Aorta (tissue), 5 donors: ENCODE measurements at regions not wholly inside any gene's neighbourhood (a gene's known extent, or its start where the extent isn't known, plus 50 kb on each side); places are given as distances from the start of the nearest gene placed in this dataset.

ENCODE experiments used
- ATAC-seq: fragments of 200-7000 bp; cut with Tn5 transposase; one replicate; pipeline ENCODE4 v1.9.1; 2022; ENCODE audit warnings: moderate library complexity; ENCODE audit not compliant: low FRiP score
- DNase-seq, 2 donors: peaks; one replicate each; pipeline ENCODE4 v3.0.0-alpha.2; 2020
- H3K27ac ChIP-seq, 2 donors: one replicate each; pipeline ENCODE4 v1.5.1; 2013; ENCODE audit warnings: low read length in 2 of 2, mild to moderate bottlenecking in 2 of 2, moderate library complexity in 2 of 2, control low read depth in 1 of 2, inconsistent platforms in 1 of 2, low read depth in 1 of 2
- H3K27me3 ChIP-seq, 2 donors: one replicate each; pipeline ENCODE4 v1.6.1; 2013; ENCODE audit warnings: control low read depth in 1 of 2, low read length in 1 of 2, mild to moderate bottlenecking in 1 of 2, moderate library complexity in 1 of 2; ENCODE audit not compliant: insufficient read depth in 2 of 2, control insufficient read depth in 1 of 2
- H3K36me3 ChIP-seq, 2 donors: one replicate each; pipeline ENCODE4 v1.6.1; 2013; ENCODE audit warnings: control low read depth in 1 of 2, low read length in 1 of 2, mild to moderate bottlenecking in 1 of 2; ENCODE audit not compliant: insufficient read depth in 2 of 2, control insufficient read depth in 1 of 2
- H3K4me1 ChIP-seq, 2 donors: one replicate each; pipeline ENCODE4 v1.6.1; 2013; ENCODE audit warnings: low read length in 2 of 2, control low read depth in 1 of 2, mild to moderate bottlenecking in 1 of 2, moderate library complexity in 1 of 2; ENCODE audit not compliant: insufficient read depth in 2 of 2, control insufficient read depth in 1 of 2
- H3K4me3 ChIP-seq, 2 donors: one replicate each; pipeline ENCODE4 v1.5.1; 2013; ENCODE audit warnings: low read length in 2 of 2, control low read depth in 1 of 2, mild to moderate bottlenecking in 1 of 2
- H3K9me3 ChIP-seq: one replicate; pipeline ENCODE4 v1.6.1; 2013; ENCODE audit warnings: mild to moderate bottlenecking, low read length; ENCODE audit not compliant: control insufficient read depth
- WGBS, 2 donors: extraction: QIAGEN DNeasy Blood & Tissue Kit; methylation state at CpG; one replicate each; pipeline ENCODE4 v1.1.7; 2013; 5-methylcytosine and 5-hydroxymethylcytosine counted together
- intact Hi-C, 2 donors: fragments of 100-400 bp; cut with DNase I; formaldehyde crosslinking; loops; one replicate each; pipeline versions ENCODE4 v1.14.2 to v1.15.0; 2022
- donor health status: healthy with polysubstance abuse.
- donor health status: Bipolar disorder and iron deficiency.
- donor health status: DM: no; HTN: no; CAD: no.
- donor health status: DM: no; HTN: no; CAD: no.
- donor health status: DM: yes; HTN: yes; CAD: no.

- no peaks in the 10 kb centered on the region for H3K36me3 ChIP-seq
- 83 to 85% methylated on average over 2 of the region's 2 CpGs for WGBS, 2 donors
- no peak for ATAC-seq
- intact Hi-C loops, result no loop called here
- no peak for DNase-seq
- no peak overlapping the region for H3K4me3 ChIP-seq
- no peak overlapping the region for H3K27ac ChIP-seq
- H3K9me3 ChIP-seq, result no peaks in the 10 kb centered on the region
- H3K4me1 ChIP-seq, result peaks cover 2 to 9% of the 10 kb centered on the region in 2 donors
- H3K27me3 ChIP-seq, result no peaks in the 10 kb centered on the region
These were observed 79.3 kb upstream of the ITPRID2 start for GRCh38 chr2:181812106-181812743.

- ATAC-seq (no peak), DNase-seq (no peak)
- Histone ChIP-seq H3K36me3 (no peaks in the 10 kb centered on the region), H3K27ac (no peak overlapping the region), H3K4me1 (peaks cover 2 to 9% of the 10 kb centered on the region in 2 donors), H3K27me3 (no peaks in the 10 kb centered on the region), H3K9me3 (no peaks in the 10 kb centered on the region), H3K4me3 (no peak overlapping the region)
- WGBS, 2 donors, result 54 to 64% methylated on average over 3 of the region's 3 CpGs
- intact Hi-C loops, result no loop called here
These were observed 77.5 kb upstream of the ITPRID2 start for GRCh38 chr2:181814057-181814491.

- DNase-seq, result no peak
- H3K36me3 ChIP-seq, result no peaks in the 10 kb centered on the region
- H3K9me3 ChIP-seq, result no peaks in the 10 kb centered on the region
- no peak overlapping the region for H3K27ac ChIP-seq
- no peak overlapping the region for H3K4me3 ChIP-seq
- H3K4me1 ChIP-seq, result peaks cover 2 to 6% of the 10 kb centered on the region in 2 donors
- no peak for ATAC-seq
- intact Hi-C loops, result no loop called here
- no peaks in the 10 kb centered on the region for H3K27me3 ChIP-seq
These were observed 74.0 kb upstream of the ITPRID2 start for GRCh38 chr2:181817509-181817908.

GRCh38 chr2:181818058-181818680 lies 73.4 kb upstream of the ITPRID2 start:
- H3K9me3 ChIP-seq, result no peaks in the 10 kb centered on the region
- H3K27ac ChIP-seq, result no peak overlapping the region
- WGBS, 2 donors, result 94% methylated on average over 1 of the region's 1 CpG
- intact Hi-C loops, result no loop called here
- DNase-seq (no peak), ATAC-seq (no peak)
- H3K27me3 ChIP-seq, result no peaks in the 10 kb centered on the region
- peaks cover 2 to 6% of the 10 kb centered on the region in 2 donors for H3K4me1 ChIP-seq
- H3K36me3 ChIP-seq, result no peaks in the 10 kb centered on the region
- H3K4me3 ChIP-seq, result no peak overlapping the region

- no peak for DNase-seq
- H3K4me1 ChIP-seq, result peaks cover 1 to 4% of the 10 kb centered on the region in 2 donors
- intact Hi-C loops, result no loop called here
These were observed 72.7 kb upstream of the ITPRID2 start for GRCh38 chr2:181818840-181819239.

GRCh38 chr2:181821049-181821448 lies 70.5 kb upstream of the ITPRID2 start:
- DNase-seq (no peak), ATAC-seq (no peak)
- H3K27ac ChIP-seq, result no peak overlapping the region
- H3K9me3 ChIP-seq, result no peaks in the 10 kb centered on the region
- whole genome bisulfite sequencing, 2 donors, result 88 to 89% methylated on average over 2 of the region's 2 CpGs
- intact Hi-C loops, result no loop called here
- H3K4me3 ChIP-seq, result no peak overlapping the region
- H3K27me3 ChIP-seq, result no peaks in the 10 kb centered on the region
- no peaks in the 10 kb centered on the region for H3K36me3 ChIP-seq
- H3K4me1 ChIP-seq, result no peaks in the 10 kb centered on the region

More at GRCh38 chr2:181818840-181819239, 72.7 kb upstream of the ITPRID2 start:
- no peak overlapping the region for H3K4me3 ChIP-seq
- no peak overlapping the region for H3K27ac ChIP-seq
- ATAC-seq, result no peak
- 96 to 97% methylated on average over 1 of the region's 1 CpG for WGBS, 2 donors
- no peaks in the 10 kb centered on the region for H3K9me3 ChIP-seq
- no peaks in the 10 kb centered on the region for H3K27me3 ChIP-seq
- no peaks in the 10 kb centered on the region for H3K36me3 ChIP-seq

- ATAC-seq (no peak), DNase-seq (no peak)
- Histone ChIP-seq H3K4me1 (no peaks in the 10 kb centered on the region), H3K36me3 (no peaks in the 10 kb centered on the region), H3K27ac (no peak overlapping the region), H3K9me3 (no peaks in the 10 kb centered on the region), H3K4me3 (no peak overlapping the region), H3K27me3 (no peaks in the 10 kb centered on the region)
- intact Hi-C loops, result no loop called here
- WGBS, 2 donors, result 79 to 80% methylated on average over 5 of the region's 5 CpGs
These were observed 69.4 kb upstream of the ITPRID2 start for GRCh38 chr2:181822097-181822496.

- Histone ChIP-seq H3K27me3 (no peaks in the 10 kb centered on the region), H3K36me3 (no peaks in the 10 kb centered on the region), H3K27ac (no peak overlapping the region), H3K9me3 (no peaks in the 10 kb centered on the region), H3K4me1 (no peaks in the 10 kb centered on the region), H3K4me3 (no peak overlapping the region)
- ATAC-seq (no peak), DNase-seq (no peak)
- intact Hi-C loops, result no loop called here
- 86 to 90% methylated on average over 2 of the region's 2 CpGs for WGBS, 2 donors
These were observed 68.1 kb upstream of the ITPRID2 start for GRCh38 chr2:181823405-181823804.

GRCh38 chr2:181828122-181828705 lies 63.3 kb upstream of the ITPRID2 start:
- no peak overlapping the region for H3K27ac ChIP-seq
- 95 to 96% methylated on average over 6 of the region's 6 CpGs for WGBS, 2 donors
- ATAC-seq (no peak), DNase-seq (no peak)
- no peaks in the 10 kb centered on the region for H3K4me1 ChIP-seq
- H3K36me3 ChIP-seq, result no peaks in the 10 kb centered on the region
- intact Hi-C loops, result no loop called here
- H3K27me3 ChIP-seq, result no peaks in the 10 kb centered on the region
- no peaks in the 10 kb centered on the region for H3K9me3 ChIP-seq
- H3K4me3 ChIP-seq, result no peak overlapping the region
